HepG2 (cell line): ENCODE measurements at regions not wholly inside any gene's neighbourhood (a gene's known extent, or its start where the extent isn't known, plus 50 kb on each side); places are given as distances from the start of the nearest gene placed in this dataset.
A peak's percentile ranks its signal among the peaks of the same experiment; 100 is the strongest.

Experiments
- ADNP ChIP-seq: sonication (generic); formaldehyde crosslinking; IDR thresholded peaks from 2 replicates; pipeline ENCODE4 v1.4.0; 2020; ENCODE audit warnings: missing genetic modification reagents
- GATAD1 ChIP-seq: IDR thresholded peaks from 2 replicates; pipeline ENCODE4 v1.6.1; 2016; ENCODE audit warnings: missing genetic modification reagents, missing compliant biosample characterization
- KDM5B ChIP-seq: sonication (generic); formaldehyde crosslinking; IDR thresholded peaks from 2 replicates; pipeline ENCODE4 v1.4.0; 2020; ENCODE audit warnings: missing genetic modification reagents, mild to moderate bottlenecking, borderline replicate concordance
- MBNL3 ChIP-seq: fragments of 250-450 bp; sonication (Bioruptor Pico); conservative IDR thresholded peaks from 2 replicates; pipeline ENCODE4 v1.8.0; 2022; ENCODE audit warnings: mild to moderate bottlenecking, inconsistent platforms
- NR2F1 ChIP-seq, 2 experiments: fragments of 450-650 bp in 1 of 2; formaldehyde crosslinking in 1 of 2; IDR thresholded peaks; 2 replicates each; pipeline versions ENCODE4 v1.5.0 to v1.6.1; 2016 to 2020; ENCODE audit warnings: mild to moderate bottlenecking in 1 of 2, missing compliant biosample characterization in 1 of 2, missing genetic modification reagents in 1 of 2, moderate library complexity in 1 of 2
- SALL1 ChIP-seq: sonication (generic); formaldehyde crosslinking; IDR thresholded peaks from 2 replicates; pipeline ENCODE4 v1.8.0; 2022; ENCODE audit warnings: mild to moderate bottlenecking, missing genetic modification reagents
- SRF ChIP-seq: IDR thresholded peaks from 2 replicates; pipeline ENCODE4 v1.6.1; 2011; ENCODE audit warnings: mild to moderate bottlenecking, low read depth, low read length, moderate library complexity
- ZMAT3 ChIP-seq: sonication (generic); formaldehyde crosslinking; conservative IDR thresholded peaks from 2 replicates; pipeline ENCODE4 v1.7.0; 2021; ENCODE audit warnings: missing genetic modification reagents
- ZNF563 ChIP-seq: sonication (generic); formaldehyde crosslinking; IDR thresholded peaks from 2 replicates; pipeline ENCODE4 v1.8.0; 2022; ENCODE audit warnings: mild to moderate bottlenecking, moderate library complexity, missing genetic modification reagents
- ZNF703 ChIP-seq: sonication (generic); formaldehyde crosslinking; IDR thresholded peaks from 2 replicates; pipeline ENCODE4 v1.5.1; 2020; ENCODE audit warnings: missing genetic modification reagents, mild to moderate bottlenecking, moderate library complexity, borderline replicate concordance
- TF ChIP-seq, protein P1 (sequence below): sonication (generic); formaldehyde crosslinking; IDR thresholded peaks from 2 replicates; pipeline ENCODE4; 2020; ENCODE audit warnings: missing genetic modification reagents, mild to moderate bottlenecking, borderline replicate concordance
- TF ChIP-seq, protein P2 (sequence below): IDR thresholded peaks from 2 replicates; pipeline ENCODE4 v1.6.1; 2012; ENCODE audit warnings: inconsistent platforms
- TF ChIP-seq, protein P3 (sequence below): sonication (generic); formaldehyde crosslinking; IDR thresholded peaks from 2 replicates; pipeline ENCODE4 v1.5.1; 2020; ENCODE audit warnings: missing genetic modification reagents, mild to moderate bottlenecking, borderline replicate concordance
- TF ChIP-seq, protein P4 (sequence below): sonication (generic); formaldehyde crosslinking; IDR thresholded peaks from 2 replicates; pipeline ENCODE4 v1.4.0; 2020; ENCODE audit warnings: mild to moderate bottlenecking, low read depth, missing genetic modification reagents
- TF ChIP-seq, protein P5 (sequence below): sonication (generic); formaldehyde crosslinking; IDR thresholded peaks from 2 replicates; pipeline ENCODE4 v1.4.0; 2020; ENCODE audit warnings: missing genetic modification reagents, borderline replicate concordance
- TF ChIP-seq, protein P6 (sequence below): IDR thresholded peaks from 2 replicates; pipeline ENCODE4 v1.4.0; 2020; ENCODE audit warnings: mild to moderate bottlenecking, missing genetic modification reagents

DNA sequence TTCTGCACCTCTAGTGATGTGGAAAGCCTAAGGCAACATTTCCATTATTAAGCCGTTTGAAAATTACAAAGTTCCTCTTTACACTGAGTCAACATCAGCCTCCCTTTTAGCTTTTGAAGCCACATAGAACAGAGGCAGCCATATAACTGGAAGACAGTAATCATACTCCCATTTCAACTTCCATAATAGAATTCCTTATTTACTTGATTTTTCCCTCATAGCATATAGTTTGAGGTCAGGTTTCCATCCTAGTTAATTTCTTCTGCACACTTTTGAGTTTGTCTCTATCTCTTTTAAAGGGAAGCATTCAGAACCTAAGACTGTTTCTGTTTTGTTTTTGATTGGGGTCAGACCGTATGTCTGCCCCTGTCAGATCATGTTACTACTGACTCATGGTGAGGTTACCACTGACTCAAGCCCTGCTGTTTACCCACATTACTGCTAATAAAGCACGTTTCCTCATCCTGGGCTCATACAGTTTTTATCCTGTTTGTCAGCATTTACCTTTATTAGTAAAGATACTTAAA lies 161.0 kb downstream of the SLC38A4 start (continued):
- no peak for TF ChIP-seq KDM5B (CRISPR knock-in tag)
- TF ChIP-seq, protein P1, sequence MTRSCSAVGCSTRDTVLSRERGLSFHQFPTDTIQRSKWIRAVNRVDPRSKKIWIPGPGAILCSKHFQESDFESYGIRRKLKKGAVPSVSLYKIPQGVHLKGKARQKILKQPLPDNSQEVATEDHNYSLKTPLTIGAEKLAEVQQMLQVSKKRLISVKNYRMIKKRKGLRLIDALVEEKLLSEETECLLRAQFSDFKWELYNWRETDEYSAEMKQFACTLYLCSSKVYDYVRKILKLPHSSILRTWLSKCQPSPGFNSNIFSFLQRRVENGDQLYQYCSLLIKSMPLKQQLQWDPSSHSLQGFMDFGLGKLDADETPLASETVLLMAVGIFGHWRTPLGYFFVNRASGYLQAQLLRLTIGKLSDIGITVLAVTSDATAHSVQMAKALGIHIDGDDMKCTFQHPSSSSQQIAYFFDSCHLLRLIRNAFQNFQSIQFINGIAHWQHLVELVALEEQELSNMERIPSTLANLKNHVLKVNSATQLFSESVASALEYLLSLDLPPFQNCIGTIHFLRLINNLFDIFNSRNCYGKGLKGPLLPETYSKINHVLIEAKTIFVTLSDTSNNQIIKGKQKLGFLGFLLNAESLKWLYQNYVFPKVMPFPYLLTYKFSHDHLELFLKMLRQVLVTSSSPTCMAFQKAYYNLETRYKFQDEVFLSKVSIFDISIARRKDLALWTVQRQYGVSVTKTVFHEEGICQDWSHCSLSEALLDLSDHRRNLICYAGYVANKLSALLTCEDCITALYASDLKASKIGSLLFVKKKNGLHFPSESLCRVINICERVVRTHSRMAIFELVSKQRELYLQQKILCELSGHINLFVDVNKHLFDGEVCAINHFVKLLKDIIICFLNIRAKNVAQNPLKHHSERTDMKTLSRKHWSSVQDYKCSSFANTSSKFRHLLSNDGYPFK (CRISPR knock-in tag): no peak
- TF ChIP-seq SALL1: peak; percentile 14; the same call in 1 of the 2 replicates
- peak; percentile 74; the same call in 1 of the 2 replicates for TF ChIP-seq ZMAT3
- TF ChIP-seq SRF: no peak
- TF ChIP-seq, protein P2, sequence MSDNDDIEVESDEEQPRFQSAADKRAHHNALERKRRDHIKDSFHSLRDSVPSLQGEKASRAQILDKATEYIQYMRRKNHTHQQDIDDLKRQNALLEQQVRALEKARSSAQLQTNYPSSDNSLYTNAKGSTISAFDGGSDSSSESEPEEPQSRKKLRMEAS: peak; percentile 55; the same call in 1 of the 2 replicates
- TF ChIP-seq, protein P3, sequence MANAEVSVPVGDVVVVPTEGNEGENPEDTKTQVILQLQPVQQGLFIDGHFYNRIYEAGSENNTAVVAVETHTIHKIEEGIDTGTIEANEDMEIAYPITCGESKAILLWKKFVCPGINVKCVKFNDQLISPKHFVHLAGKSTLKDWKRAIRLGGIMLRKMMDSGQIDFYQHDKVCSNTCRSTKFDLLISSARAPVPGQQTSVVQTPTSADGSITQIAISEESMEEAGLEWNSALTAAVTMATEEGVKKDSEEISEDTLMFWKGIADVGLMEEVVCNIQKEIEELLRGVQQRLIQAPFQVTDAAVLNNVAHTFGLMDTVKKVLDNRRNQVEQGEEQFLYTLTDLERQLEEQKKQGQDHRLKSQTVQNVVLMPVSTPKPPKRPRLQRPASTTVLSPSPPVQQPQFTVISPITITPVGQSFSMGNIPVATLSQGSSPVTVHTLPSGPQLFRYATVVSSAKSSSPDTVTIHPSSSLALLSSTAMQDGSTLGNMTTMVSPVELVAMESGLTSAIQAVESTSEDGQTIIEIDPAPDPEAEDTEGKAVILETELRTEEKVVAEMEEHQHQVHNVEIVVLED (CRISPR knock-in tag): no peak
- TF ChIP-seq ZNF703 (CRISPR knock-in tag): no peak
- peak; percentile 29 to 64; a peak in 1 of 4 replicates for TF ChIP-seq NR2F1 (CRISPR knock-in tag; IDR thresholded peaks at IDR 0.05)
- no peak for TF ChIP-seq ZNF563 (CRISPR knock-in tag)
- TF ChIP-seq MBNL3 (CRISPR knock-in tag): no peak
- no peak for TF ChIP-seq ADNP
- TF ChIP-seq, protein P4, sequence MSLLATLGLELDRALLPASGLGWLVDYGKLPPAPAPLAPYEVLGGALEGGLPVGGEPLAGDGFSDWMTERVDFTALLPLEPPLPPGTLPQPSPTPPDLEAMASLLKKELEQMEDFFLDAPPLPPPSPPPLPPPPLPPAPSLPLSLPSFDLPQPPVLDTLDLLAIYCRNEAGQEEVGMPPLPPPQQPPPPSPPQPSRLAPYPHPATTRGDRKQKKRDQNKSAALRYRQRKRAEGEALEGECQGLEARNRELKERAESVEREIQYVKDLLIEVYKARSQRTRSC (CRISPR knock-in tag): no peak
- TF ChIP-seq, protein P5, sequence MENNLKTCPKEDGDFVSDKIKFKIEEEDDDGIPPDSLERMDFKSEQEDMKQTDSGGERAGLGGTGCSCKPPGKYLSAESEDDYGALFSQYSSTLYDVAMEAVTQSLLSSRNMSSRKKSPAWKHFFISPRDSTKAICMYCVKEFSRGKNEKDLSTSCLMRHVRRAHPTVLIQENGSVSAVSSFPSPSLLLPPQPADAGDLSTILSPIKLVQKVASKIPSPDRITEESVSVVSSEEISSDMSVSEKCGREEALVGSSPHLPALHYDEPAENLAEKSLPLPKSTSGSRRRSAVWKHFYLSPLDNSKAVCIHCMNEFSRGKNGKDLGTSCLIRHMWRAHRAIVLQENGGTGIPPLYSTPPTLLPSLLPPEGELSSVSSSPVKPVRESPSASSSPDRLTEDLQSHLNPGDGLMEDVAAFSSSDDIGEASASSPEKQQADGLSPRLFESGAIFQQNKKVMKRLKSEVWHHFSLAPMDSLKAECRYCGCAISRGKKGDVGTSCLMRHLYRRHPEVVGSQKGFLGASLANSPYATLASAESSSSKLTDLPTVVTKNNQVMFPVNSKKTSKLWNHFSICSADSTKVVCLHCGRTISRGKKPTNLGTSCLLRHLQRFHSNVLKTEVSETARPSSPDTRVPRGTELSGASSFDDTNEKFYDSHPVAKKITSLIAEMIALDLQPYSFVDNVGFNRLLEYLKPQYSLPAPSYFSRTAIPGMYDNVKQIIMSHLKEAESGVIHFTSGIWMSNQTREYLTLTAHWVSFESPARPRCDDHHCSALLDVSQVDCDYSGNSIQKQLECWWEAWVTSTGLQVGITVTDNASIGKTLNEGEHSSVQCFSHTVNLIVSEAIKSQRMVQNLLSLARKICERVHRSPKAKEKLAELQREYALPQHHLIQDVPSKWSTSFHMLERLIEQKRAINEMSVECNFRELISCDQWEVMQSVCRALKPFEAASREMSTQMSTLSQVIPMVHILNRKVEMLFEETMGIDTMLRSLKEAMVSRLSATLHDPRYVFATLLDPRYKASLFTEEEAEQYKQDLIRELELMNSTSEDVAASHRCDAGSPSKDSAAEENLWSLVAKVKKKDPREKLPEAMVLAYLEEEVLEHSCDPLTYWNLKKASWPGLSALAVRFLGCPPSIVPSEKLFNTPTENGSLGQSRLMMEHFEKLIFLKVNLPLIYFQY (CRISPR knock-in tag): no peak; the same call in 1 of the 2 replicates
- TF ChIP-seq, protein P6, sequence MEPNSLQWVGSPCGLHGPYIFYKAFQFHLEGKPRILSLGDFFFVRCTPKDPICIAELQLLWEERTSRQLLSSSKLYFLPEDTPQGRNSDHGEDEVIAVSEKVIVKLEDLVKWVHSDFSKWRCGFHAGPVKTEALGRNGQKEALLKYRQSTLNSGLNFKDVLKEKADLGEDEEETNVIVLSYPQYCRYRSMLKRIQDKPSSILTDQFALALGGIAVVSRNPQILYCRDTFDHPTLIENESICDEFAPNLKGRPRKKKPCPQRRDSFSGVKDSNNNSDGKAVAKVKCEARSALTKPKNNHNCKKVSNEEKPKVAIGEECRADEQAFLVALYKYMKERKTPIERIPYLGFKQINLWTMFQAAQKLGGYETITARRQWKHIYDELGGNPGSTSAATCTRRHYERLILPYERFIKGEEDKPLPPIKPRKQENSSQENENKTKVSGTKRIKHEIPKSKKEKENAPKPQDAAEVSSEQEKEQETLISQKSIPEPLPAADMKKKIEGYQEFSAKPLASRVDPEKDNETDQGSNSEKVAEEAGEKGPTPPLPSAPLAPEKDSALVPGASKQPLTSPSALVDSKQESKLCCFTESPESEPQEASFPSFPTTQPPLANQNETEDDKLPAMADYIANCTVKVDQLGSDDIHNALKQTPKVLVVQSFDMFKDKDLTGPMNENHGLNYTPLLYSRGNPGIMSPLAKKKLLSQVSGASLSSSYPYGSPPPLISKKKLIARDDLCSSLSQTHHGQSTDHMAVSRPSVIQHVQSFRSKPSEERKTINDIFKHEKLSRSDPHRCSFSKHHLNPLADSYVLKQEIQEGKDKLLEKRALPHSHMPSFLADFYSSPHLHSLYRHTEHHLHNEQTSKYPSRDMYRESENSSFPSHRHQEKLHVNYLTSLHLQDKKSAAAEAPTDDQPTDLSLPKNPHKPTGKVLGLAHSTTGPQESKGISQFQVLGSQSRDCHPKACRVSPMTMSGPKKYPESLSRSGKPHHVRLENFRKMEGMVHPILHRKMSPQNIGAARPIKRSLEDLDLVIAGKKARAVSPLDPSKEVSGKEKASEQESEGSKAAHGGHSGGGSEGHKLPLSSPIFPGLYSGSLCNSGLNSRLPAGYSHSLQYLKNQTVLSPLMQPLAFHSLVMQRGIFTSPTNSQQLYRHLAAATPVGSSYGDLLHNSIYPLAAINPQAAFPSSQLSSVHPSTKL (CRISPR knock-in tag): peak; percentile 66
- no peak for TF ChIP-seq GATAD1 (CRISPR knock-in tag)
